ENCODE measurements at regions not wholly inside any gene's neighbourhood (a gene's known extent, or its start where the extent isn't known, plus 50 kb on each side); places are given as distances from the start of the nearest gene placed in this dataset.

DNA sequence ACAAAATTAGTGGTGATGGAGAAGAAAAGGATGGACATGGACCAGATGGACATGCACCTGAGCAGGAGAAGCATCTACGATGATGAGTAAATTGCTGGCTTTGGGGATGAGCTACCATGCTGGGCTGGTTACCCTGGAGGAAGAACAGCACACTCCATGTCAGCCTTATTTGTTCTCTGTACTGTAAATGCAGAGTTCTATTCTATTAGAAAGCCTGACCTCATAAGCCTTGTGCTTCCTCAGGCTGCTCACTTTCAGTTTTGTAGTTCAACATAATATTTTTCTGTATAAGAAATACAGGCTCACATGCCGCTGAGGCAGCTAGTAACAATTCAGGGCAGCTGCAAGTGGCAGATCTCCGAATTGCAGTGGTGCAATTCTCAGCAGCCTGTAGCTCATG is 249.6 kb downstream of the PLA2G4A start:
- TF ChIP-seq, protein P1, sequence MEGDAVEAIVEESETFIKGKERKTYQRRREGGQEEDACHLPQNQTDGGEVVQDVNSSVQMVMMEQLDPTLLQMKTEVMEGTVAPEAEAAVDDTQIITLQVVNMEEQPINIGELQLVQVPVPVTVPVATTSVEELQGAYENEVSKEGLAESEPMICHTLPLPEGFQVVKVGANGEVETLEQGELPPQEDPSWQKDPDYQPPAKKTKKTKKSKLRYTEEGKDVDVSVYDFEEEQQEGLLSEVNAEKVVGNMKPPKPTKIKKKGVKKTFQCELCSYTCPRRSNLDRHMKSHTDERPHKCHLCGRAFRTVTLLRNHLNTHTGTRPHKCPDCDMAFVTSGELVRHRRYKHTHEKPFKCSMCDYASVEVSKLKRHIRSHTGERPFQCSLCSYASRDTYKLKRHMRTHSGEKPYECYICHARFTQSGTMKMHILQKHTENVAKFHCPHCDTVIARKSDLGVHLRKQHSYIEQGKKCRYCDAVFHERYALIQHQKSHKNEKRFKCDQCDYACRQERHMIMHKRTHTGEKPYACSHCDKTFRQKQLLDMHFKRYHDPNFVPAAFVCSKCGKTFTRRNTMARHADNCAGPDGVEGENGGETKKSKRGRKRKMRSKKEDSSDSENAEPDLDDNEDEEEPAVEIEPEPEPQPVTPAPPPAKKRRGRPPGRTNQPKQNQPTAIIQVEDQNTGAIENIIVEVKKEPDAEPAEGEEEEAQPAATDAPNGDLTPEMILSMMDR (IDR thresholded peaks at IDR 0.05; ENCODE audit: low read depth, low read length) = no peak
- TF ChIP-seq EZH2phosphoT487 (IDR thresholded peaks at IDR 0.05; ENCODE audit: low read depth) = no peak

All from OCI-LY3 (cell line).